D721Med (cell line): ENCODE measurements at regions not wholly inside any gene's neighbourhood (a gene's known extent, or its start where the extent isn't known, plus 50 kb on each side); places are given as distances from the start of the nearest gene placed in this dataset.

Experiments
- DNase-seq: peaks from one replicate; pipeline ENCODE4 v3.0.0; 2011; ENCODE audit warnings: low spot score; ENCODE audit not compliant: insufficient read length
- FAIRE-seq: peaks from 2 replicates; lab custom pipeline; 2011; peaks lifted over from hg19 to GRCh38; lab: Jason Lieb, UNC
- TF ChIP-seq, protein P1 (sequence below): IDR thresholded peaks from 2 replicates; pipeline ENCODE4 v1.5.1; 2012; ENCODE audit warnings: mild to moderate bottlenecking, control low read depth; ENCODE audit not compliant: insufficient read depth; ENCODE audit errors: missing control alignments

DNA sequence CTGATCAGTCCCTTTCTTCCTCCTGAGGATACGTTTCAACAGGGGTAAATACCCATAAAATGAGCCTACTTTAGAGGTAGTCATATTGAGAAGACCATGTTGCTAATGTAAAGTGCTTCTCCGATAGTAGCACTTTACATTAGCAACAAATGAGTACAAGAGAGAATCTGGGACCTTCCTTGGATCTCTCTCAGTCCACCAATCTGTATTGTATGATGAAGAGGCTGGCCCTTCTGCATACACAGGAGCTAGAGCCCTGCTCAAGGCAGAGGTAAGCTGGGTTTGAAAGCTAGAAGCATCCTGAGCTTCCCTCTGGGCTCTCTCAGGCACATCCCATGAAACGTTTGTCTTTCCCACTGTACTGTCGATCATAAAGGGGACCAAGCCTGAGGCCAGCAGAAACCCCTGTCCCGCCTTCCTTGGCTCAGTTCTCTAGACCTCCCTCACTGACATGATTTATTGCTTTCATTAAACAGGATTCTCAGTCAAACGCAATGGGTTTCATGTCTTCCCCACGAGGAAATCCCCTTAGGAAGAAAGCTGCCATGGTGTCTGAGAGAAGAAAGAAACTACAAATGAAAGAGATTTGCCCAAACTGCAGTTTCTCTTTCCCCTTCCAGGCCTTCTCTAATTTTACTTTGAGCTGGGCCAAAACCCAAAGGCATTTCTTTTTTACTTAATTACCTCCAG lies 62.8 kb upstream of the BCAR3 start:
- FAIRE-seq (no peak), DNase-seq (no peak)
- TF ChIP-seq, protein P1, sequence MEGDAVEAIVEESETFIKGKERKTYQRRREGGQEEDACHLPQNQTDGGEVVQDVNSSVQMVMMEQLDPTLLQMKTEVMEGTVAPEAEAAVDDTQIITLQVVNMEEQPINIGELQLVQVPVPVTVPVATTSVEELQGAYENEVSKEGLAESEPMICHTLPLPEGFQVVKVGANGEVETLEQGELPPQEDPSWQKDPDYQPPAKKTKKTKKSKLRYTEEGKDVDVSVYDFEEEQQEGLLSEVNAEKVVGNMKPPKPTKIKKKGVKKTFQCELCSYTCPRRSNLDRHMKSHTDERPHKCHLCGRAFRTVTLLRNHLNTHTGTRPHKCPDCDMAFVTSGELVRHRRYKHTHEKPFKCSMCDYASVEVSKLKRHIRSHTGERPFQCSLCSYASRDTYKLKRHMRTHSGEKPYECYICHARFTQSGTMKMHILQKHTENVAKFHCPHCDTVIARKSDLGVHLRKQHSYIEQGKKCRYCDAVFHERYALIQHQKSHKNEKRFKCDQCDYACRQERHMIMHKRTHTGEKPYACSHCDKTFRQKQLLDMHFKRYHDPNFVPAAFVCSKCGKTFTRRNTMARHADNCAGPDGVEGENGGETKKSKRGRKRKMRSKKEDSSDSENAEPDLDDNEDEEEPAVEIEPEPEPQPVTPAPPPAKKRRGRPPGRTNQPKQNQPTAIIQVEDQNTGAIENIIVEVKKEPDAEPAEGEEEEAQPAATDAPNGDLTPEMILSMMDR, result no peak

DNA sequence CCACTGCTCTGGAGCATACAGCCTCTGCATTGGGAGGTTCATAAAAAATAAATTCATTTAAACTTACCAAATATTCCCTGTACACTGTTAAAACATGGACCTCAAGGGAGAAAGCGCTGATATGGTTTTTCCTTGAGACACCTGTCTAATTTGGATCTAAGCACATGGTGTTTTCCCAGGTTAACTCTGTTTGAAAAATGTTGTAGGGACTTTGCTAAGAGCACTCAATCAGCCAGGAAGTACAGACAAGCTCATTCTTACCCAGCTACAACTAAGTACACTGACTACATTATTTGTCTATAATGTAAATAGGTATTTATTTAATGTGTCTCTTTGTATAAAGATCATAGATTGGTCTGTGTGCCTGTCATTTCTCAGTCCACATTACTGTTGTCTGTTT lies 61.8 kb upstream of the BCAR3 start:
- DNase-seq (no peak), FAIRE-seq (no peak)
- TF ChIP-seq, protein P1, result no peak

DNA sequence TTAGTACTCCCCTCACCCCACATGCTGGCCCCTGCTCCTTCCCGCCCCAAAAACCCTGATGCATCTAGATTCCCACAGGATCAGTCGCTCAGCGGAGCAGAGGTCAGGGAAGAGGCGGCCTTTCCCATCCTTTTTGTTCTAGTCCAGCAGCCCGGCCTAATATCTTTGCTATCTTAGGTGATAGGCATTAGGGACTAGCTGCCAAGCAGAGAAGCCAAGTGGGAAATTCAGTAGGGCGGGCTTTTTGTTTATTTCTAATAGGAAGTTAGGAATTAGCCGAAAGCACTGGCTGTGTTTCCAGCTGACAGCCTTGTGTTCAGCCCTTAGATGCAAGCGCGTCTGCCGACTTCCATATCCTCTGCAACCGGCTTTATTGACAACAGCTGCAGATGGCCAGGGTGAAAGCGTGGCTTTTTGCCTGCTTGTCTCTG lies 59.0 kb upstream of the BCAR3 start:
- no peak for FAIRE-seq
- no peak for DNase-seq

DNA sequence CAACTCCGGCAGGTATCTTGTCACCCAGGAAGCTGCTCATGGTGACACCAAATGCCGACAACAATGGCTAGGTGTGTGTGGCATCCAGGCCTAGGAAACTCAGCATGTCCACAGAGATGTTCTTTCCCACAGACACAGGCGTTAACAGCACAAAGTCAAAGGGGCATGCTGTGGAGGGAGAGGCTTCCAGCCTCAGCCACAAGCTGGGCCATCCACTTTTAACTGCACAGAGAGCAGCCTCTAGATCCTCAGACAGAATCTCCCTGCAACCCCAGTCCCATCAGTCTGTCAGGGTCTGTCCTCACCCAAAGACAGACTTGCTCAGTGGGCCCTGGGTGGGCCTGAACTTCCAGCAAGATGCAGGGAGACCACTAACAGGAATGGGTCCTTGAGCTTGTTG lies 58.5 kb upstream of the BCAR3 start:
- DNase-seq (no peak), FAIRE-seq (no peak)
- TF ChIP-seq, protein P1, result no peak

More for the DNA sequence above, 59.0 kb upstream of the BCAR3 start:
- TF ChIP-seq, protein P1, result no peak

DNA sequence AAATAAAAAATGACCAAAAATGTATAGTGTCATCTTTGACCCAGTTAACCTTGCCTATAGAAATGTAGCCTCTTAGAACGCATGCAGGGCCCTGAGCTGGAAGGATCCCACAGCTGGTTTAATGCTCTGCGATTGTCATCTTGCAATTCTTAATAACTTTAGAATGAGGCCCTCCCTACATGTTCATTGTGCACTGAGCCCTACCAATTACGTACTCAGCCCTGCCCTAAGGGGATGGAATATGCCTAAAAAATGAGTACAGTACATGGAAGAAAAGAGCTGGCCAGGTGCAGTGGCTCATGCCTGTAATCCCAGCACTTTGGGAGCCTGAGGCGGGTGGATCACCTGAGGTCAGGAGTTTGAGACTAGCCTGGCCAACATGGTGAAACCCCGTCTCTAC lies 57.8 kb upstream of the BCAR3 start:
- DNase-seq (no peak), FAIRE-seq (no peak)
- TF ChIP-seq, protein P1, result no peak

DNA sequence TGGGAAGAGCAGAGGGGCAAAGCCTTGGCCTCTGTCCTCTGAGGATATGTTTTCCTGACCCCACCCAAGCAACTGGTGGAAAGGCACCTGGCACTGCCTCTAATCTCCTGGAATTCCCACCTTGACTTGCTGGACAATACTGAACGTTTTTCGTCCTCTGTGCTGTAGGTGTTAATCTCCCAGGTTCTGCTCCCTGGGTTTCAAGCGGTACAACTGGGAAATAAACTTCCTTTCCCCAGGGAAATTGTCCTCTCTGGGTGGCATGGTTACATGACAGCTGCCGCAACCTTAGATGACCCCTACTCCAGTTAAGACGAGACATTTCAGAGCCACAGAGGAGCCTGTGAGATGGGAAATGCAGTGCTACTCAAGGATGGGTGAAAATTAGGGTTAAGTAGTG lies 57.3 kb upstream of the BCAR3 start:
- TF ChIP-seq, protein P1, result no peak
- FAIRE-seq (no peak), DNase-seq (no peak)

DNA sequence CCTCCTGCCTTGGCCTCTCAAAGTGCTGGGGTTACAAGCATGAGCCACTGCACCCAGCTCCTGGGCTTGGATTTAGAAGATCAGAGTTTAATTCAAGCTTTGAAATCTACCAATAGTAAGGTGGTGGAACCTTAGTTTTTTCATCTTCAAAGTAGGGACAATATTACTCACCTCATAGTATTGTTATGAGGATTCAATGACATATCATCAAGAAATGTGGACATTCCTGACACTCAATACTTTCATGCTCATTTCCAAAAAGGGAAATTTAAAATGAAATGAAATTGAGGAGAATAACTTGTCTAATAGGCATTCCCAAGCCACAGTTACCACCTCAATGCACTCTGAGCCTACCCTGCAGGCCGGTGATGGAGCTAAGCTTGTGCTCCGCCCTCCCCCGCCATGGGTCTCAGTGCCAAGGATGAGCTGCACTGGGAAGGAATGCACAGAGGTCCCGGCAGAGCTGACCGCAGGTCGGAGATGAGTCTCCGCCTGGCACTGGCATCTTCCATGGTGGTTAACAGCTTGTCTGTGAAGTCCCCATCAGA lies 56.5 kb upstream of the BCAR3 start:
- FAIRE-seq, result no peak
- no peak for DNase-seq
- TF ChIP-seq, protein P1, result no peak
